ENCODE measurements at regions not wholly inside any gene's neighbourhood (a gene's known extent, or its start where the extent isn't known, plus 50 kb on each side); places are given as distances from the start of the nearest gene placed in this dataset.

GRCh38 chr16:82439678-82440293 is 187.0 kb upstream of the CDH13 start:
- DNase-seq = no peak
- intact Hi-C loops (cut with DNase I) = no loop called here
- no peak for ATAC-seq (ENCODE audit: poor library complexity)

DNA sequence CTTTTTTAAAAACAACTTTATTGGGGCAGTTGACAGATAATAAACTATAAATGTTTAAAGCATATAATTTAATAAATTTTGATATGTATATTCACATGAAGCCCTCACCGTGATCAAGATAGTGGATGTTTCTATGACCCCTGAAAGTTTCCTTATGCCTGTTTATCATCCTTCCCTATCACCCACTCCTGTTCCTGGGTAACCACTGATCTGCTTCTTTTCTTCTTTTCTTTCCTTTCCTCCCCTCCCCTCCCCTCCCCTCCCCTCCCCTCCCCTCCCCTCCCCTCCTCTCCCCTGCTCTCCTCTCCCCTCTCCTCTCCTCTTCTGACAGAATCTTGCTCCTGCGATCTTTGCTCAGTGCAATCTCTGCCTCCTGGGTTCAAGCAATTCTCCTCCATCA is 193.7 kb upstream of the CDH13 start:
- ATAC-seq (ENCODE audit: poor library complexity) (no peak), DNase-seq (no peak)
- intact Hi-C loops (cut with DNase I) = no loop called here

DNA sequence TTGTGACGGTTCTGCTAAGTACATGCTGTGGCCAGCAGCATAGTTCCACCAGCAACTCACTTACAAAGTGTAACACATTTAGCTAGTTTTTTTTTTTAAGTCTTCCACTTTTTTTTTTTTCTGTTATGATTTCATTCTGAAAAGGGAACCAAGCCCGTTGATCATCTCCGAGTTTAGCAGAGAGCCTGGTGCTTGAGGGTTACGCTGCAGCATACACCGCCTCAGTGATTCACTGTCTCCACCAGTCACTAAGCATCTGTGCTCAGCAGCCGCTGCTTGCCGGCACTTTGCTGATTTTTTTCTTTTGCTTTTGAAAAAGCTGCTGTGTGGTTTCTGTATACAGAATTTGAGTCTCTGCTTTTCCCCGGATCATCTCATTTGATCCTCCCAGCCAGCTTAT is 194.5 kb upstream of the CDH13 start:
- ATAC-seq (ENCODE audit: poor library complexity) (no peak), DNase-seq (no peak)
- intact Hi-C loops (cut with DNase I) = no loop called here

- intact Hi-C loops (cut with DNase I) = no loop called here
- ATAC-seq (ENCODE audit: poor library complexity) = no peak
- no peak for DNase-seq
Measured at GRCh38 chr16:82425661-82426060, 201.1 kb upstream of the CDH13 start.

DNA sequence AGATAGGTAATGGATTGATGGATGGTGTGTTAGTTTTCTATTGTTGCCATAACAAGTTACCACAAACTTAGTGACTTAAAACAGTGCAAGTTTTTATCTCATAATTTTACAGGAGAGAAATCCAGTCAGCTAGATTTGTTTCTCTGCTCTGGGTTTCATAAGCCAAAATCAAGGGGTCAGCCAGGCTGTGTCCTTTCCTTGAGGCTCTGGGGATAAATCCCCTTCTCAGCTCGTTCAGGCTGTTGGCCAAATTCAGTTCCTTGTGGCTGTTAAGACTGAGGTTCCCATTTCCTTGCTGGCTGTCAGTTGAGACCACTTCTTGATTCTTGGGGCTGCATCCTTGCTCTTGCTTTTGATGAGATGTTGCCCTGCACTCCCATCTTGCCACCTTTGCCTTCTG is 204.9 kb upstream of the CDH13 start:
- ATAC-seq (ENCODE audit: poor library complexity) (no peak), DNase-seq (no peak)
- intact Hi-C loops (cut with DNase I) = no loop called here

- intact Hi-C loops (cut with DNase I) = no loop called here
- no peak for ATAC-seq (ENCODE audit: poor library complexity)
Measured at GRCh38 chr16:82419332-82419731, 207.4 kb upstream of the CDH13 start.

DNA sequence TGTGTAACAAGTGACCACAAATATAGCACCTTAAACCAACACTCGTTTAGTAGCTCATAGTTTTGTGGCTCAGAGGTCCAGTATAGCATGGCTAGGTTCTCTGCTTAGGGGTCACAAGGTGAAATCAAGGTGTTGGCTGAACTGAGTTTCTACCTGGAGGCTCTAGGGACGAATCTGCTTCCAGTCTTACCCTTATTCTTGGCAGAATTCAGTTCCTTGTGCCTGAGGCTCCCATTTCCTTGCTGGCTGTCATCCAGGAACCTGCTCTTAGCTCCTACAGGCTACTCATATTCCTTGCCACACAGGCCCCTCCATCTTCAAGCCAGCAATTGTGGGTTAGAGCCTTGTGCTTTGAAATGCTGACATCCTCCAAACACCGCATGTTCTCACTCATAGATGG is 212.3 kb upstream of the CDH13 start:
- DNase-seq = no peak
- intact Hi-C loops (cut with DNase I) = no loop called here
- ATAC-seq (ENCODE audit: poor library complexity) = no peak

More at GRCh38 chr16:82419332-82419731, 207.4 kb upstream of the CDH13 start:
- DNase-seq = no peak

DNA sequence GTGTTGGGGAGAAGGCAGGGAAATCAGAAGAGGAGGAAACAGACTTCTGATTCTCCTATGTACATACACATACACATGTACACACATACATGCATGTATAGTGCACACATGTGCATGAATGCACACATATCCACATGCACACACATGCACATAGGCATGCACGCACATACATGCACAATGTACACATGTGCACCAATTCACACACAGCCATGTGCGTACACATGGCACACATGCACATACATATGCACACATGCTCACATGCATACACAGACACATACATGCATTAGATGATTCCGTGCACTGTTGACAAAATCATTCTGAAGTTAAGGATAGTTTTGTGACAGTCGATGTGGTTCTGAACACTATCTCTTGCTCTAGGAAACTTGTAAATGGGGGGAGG is 214.0 kb upstream of the CDH13 start:
- intact Hi-C loops (cut with DNase I) = no loop called here
- ATAC-seq (ENCODE audit: poor library complexity) (no peak), DNase-seq (no peak)

DNA sequence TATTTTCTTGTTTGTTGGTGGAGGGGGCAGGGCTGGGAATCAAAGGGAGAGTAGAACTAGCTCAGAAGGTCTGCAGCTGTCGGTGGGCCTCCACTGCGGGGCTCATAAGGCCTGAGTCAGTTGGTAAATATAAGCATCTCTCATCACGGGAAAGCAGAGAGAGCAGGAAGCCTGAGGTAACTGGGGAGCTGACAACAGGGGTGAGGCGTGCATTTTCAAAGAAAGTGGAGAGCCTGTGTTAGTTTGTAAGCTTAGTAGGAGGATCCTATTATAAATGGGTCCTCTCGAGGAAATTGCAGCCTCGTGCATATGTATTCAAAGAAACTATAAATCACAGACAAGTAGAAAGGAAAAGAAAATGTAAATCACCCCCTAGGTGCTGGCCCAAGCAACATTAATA is 221.0 kb upstream of the CDH13 start:
- intact Hi-C loops (cut with DNase I) = no loop called here
- ATAC-seq (ENCODE audit: poor library complexity) (no peak), DNase-seq (no peak)

- intact Hi-C loops (cut with DNase I) = no loop called here
- DNase-seq = no peak
- no peak for ATAC-seq (ENCODE audit: poor library complexity)
Measured at GRCh38 chr16:82404586-82405315, 222.0 kb upstream of the CDH13 start.

- ATAC-seq (ENCODE audit: poor library complexity) = no peak
- no peak for DNase-seq
- intact Hi-C loops (cut with DNase I) = no loop called here
Measured at GRCh38 chr16:82402665-82403218, 224.0 kb upstream of the CDH13 start.

DNA sequence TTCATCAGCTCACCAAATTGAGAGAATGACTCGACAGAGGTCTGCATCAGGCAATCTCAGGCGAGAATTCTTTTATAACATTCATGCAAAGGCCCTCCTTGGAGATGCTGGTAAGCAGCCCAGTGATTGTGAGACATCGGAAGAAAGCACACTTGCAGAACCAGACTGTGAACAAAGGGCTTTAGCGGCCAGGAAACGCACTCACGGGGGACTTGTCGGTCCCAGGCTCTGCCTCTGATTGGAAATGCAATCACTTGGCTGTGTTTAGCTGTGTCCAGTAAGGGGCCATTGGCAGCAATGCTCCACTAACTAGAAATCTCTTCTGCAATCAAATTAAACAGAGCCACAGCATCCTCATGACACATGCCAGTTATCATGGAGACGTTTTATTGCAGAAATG is 226.7 kb upstream of the CDH13 start:
- ATAC-seq (ENCODE audit: poor library complexity) (no peak), DNase-seq (no peak)
- intact Hi-C loops (cut with DNase I) = no loop called here

- ATAC-seq (ENCODE audit: poor library complexity) = no peak
- no peak for DNase-seq
- intact Hi-C loops (cut with DNase I) = no loop called here
Measured at GRCh38 chr16:82396509-82396908, 226.5 kb upstream of the MPHOSPH6 start.

DNA sequence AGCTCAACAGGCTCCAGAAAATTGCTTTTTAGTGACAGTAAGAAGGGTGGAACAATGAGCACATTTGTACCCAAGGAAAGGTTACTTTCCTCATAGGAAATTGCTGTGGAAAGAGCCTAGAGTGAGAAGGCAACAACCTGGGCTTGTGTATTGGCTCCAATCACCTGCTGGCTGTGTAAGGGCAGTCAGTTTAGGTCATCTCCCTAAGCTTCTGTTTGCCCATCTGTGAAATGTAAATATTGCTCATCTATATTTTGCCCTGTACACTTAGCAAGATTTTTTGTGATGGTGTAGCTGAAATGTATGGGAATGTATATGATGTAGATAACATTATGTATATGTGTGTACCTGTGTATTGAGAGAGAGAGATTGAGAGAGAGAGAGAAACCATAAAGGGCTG is 225.2 kb upstream of the MPHOSPH6 start:
- ATAC-seq (ENCODE audit: poor library complexity) = no peak
- intact Hi-C loops (cut with DNase I) = no loop called here
- no peak for DNase-seq

DNA sequence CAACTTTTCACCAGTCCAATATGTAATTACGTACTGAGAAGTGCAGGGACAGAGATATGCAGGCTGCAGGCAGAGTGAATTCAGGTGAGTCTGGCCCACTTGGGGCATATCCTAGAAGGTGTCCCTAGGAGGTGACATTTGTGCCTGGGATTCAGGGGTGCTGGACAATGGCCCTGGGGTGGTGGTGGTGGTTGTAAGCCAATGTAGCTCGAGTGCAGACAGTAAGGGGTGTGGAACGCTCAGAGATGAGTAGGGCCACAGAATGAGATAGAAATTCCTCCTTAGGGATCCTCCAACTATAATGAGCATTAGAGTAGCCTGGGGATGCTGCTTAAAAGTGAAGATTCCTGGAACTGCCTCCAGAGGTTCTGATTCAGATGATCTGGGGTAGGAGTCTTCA is 221.7 kb upstream of the MPHOSPH6 start:
- intact Hi-C loops (cut with DNase I) = no loop called here
- no peak for DNase-seq

DNA sequence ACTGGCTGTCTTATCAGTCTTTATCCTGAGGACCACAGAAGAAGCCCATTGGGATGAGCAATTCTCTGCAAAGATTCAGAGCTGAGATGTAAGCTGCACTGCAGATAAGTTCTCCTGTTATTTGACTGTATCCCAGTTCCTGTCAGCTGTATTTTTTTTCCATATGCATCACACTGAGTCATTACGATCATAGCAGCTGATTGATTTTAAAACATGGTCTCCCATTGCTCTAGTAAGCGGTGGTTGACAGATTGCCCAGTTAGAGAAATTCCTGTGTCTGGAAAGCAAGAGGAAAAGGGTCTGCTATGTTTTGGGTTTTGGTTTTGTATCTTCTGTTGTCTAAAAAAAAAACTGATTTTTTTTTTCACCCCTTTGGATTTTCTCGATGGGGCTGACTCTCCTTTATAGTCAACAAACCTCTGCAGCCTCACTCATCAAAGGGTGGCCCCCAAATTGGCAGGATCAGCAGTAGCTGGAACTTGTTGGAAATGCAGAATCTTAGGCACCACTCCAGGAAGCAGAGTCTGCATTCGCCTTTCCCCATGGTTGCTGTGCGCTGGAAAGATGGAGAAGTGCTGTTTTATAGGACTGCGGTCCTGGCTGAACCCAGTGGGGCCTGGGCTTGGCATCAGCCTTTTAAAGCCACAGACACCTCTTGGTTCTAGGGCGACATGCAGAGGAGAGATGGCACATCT is 220.1 kb upstream of the MPHOSPH6 start:
- no peak for ATAC-seq (ENCODE audit: poor library complexity)
- intact Hi-C loops (cut with DNase I) = no loop called here
- DNase-seq = no peak

More for the DNA sequence above, 221.7 kb upstream of the MPHOSPH6 start:
- ATAC-seq (ENCODE audit: poor library complexity) = no peak

- intact Hi-C loops (cut with DNase I) = no loop called here
- ATAC-seq (ENCODE audit: poor library complexity) (no peak), DNase-seq (no peak)
Measured at GRCh38 chr16:82386761-82387160, 216.7 kb upstream of the MPHOSPH6 start.

- intact Hi-C loops (cut with DNase I) = no loop called here
- ATAC-seq (ENCODE audit: poor library complexity) (no peak), DNase-seq (no peak)
Measured at GRCh38 chr16:82384949-82385348, 214.9 kb upstream of the MPHOSPH6 start.

- intact Hi-C loops (cut with DNase I) = no loop called here
- ATAC-seq (ENCODE audit: poor library complexity) (no peak), DNase-seq (no peak)
Measured at GRCh38 chr16:82384017-82384416, 214.0 kb upstream of the MPHOSPH6 start.

DNA sequence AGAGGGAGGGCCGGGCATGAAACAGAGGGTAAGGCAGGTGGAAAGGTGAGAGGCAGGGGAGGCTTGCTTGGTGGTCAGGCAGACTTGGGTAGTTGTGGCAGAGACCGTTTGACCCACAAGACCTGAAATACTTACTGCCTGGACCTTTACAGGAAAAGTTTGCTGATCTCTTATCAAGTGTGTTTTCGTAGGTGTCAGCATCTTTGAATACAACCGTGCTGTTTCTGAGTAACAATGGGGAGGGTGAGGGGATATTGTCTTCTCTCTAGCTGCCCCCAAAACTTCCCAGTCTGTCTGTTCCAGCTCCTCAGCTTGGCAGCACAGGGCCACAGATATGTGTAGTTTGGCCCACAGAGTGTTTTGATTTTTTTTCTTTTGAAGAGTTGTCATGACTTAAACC is 212.5 kb upstream of the MPHOSPH6 start:
- intact Hi-C loops (cut with DNase I) = no loop called here
- no peak for DNase-seq
- ATAC-seq (ENCODE audit: poor library complexity) = no peak
